ENCODE measurements at regions not wholly inside any gene's neighbourhood (a gene's known extent, or its start where the extent isn't known, plus 50 kb on each side); places are given as distances from the start of the nearest gene placed in this dataset.

DNA sequence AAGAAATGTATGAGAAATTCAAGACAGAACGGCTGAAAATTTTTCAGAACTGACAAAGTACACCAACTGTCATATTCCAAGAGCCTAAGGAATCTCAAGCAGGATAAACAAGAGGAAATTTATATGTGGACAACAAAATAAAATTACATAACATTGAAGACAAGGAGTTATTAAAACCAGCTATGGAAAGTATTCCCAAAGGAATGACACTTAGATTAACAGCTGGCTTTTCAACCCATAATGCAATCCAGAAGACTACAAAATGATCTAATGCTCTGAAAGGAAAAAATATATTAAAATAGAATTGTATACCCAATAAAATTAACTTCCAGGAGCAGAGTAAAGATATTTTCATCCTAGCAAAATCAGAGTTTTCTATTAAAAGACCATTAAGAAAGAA lies 132.2 kb upstream of the BNIP2 start:
- no peaks in the 10 kb centered on the region for H3K23me2 ChIP-seq (ENCODE audit: insufficient read length, low read depth, low read length, poor library complexity, severe bottlenecking)
- TF ChIP-seq, protein P1, sequence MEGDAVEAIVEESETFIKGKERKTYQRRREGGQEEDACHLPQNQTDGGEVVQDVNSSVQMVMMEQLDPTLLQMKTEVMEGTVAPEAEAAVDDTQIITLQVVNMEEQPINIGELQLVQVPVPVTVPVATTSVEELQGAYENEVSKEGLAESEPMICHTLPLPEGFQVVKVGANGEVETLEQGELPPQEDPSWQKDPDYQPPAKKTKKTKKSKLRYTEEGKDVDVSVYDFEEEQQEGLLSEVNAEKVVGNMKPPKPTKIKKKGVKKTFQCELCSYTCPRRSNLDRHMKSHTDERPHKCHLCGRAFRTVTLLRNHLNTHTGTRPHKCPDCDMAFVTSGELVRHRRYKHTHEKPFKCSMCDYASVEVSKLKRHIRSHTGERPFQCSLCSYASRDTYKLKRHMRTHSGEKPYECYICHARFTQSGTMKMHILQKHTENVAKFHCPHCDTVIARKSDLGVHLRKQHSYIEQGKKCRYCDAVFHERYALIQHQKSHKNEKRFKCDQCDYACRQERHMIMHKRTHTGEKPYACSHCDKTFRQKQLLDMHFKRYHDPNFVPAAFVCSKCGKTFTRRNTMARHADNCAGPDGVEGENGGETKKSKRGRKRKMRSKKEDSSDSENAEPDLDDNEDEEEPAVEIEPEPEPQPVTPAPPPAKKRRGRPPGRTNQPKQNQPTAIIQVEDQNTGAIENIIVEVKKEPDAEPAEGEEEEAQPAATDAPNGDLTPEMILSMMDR (conservative IDR thresholded peaks at IDR 0.05): no peak
- no peaks in the 10 kb centered on the region for H3K27me3 ChIP-seq (ENCODE audit: insufficient read depth, low read length)
- no peaks in the 10 kb centered on the region for H3K9me3 ChIP-seq (ENCODE audit: control insufficient read depth, low read depth, low read length)
- no peaks in the 10 kb centered on the region for H4K20me1 ChIP-seq (ENCODE audit: control insufficient read depth, insufficient read depth, insufficient read length)
- Mint-ChIP-seq H3K27ac (no peak overlapping the region), H3K36me3 (ENCODE audit: insufficient read depth in 1 of 3, low read depth in 3 of 3) (no peaks in the 10 kb centered on the region), H3K9me3 (peaks cover 0 to 3% of the 10 kb centered on the region in 2 experiments; a peak in 2 of 5 replicates), H3K4me3 (no peak overlapping the region), H3K4me1 (peaks cover 12 to 22% of the 10 kb centered on the region in 2 experiments), H3K27me3 (ENCODE audit: low read depth) (no peaks in the 10 kb centered on the region; the same call in none of the 2 replicates)
- H3K18ac ChIP-seq (ENCODE audit: insufficient read length, low read depth, low read length): no peak overlapping the region
- H2AK5ac ChIP-seq (ENCODE audit: insufficient read length, low read length): no peak overlapping the region
- no peak overlapping the region for H4K5ac ChIP-seq (ENCODE audit: insufficient read length, low read depth, low read length)
- no peak overlapping the region for H2AFZ ChIP-seq (ENCODE audit: low read length)
- no peaks in the 10 kb centered on the region for H3K79me2 ChIP-seq (ENCODE audit: insufficient read depth, low read length)
- no peak overlapping the region for H2BK120ac ChIP-seq (ENCODE audit: low read depth, low read length, poor library complexity, severe bottlenecking)
- H3K56ac ChIP-seq (ENCODE audit: insufficient read length, low read depth, low read length): no peak overlapping the region
- no peaks in the 10 kb centered on the region for H3K79me1 ChIP-seq (ENCODE audit: insufficient read depth, low read depth, low read length, poor library complexity, severe bottlenecking)
- no peak overlapping the region for H2BK15ac ChIP-seq (ENCODE audit: low read depth, low read length)
- no peak overlapping the region for H2BK12ac ChIP-seq (ENCODE audit: insufficient read length, low read depth, low read length)
- H3K4ac ChIP-seq (ENCODE audit: low read depth, low read length): no peak overlapping the region
- no peak overlapping the region for H2BK5ac ChIP-seq (ENCODE audit: insufficient read length, low read length)
- no peak overlapping the region for H3T11ph ChIP-seq (ENCODE audit: low read length)
- H4K91ac ChIP-seq (ENCODE audit: insufficient read length, low read depth, low read length): no peak overlapping the region
- no CpG with 5 or more reads among the region's 1 CpG for WGBS (ENCODE audit: extremely low coverage, insufficient read length, low lambda C conversion rate)
- no peak overlapping the region for H3K9ac ChIP-seq (ENCODE audit: extremely low read depth, insufficient read length, low read length)
- no peaks in the 10 kb centered on the region for H3K4me1 ChIP-seq (ENCODE audit: insufficient read depth, low read length)
- no peak overlapping the region for H3K27ac ChIP-seq (ENCODE audit: insufficient read length, low read depth, low read length)
- H4K8ac ChIP-seq (replicated peaks; ENCODE audit: insufficient read length, low read depth, low read length): no peak overlapping the region
- no peak overlapping the region for H2BK20ac ChIP-seq (ENCODE audit: low read depth, low read length, poor library complexity, severe bottlenecking)
- no peak for DNase-seq
- H3K4me2 ChIP-seq (ENCODE audit: insufficient read depth, insufficient read length, low read length): no peak overlapping the region
- H3K23ac ChIP-seq (ENCODE audit: insufficient read length, low read depth, low read length): no peak overlapping the region
- no peak overlapping the region for H3K14ac ChIP-seq (ENCODE audit: insufficient read depth, low read length)

Measured in H9 (cell line).